GM23338 (cell line): ENCODE measurements at regions not wholly inside any gene's neighbourhood (a gene's known extent, or its start where the extent isn't known, plus 50 kb on each side); places are given as distances from the start of the nearest gene placed in this dataset.

ENCODE experiments used
- ATAC-seq: fragments of 200-7000 bp; cut with Tn5 transposase; 3 replicates; pipeline ENCODE4 v1.9.1; 2020
- DNase-seq: peaks from one replicate; pipeline ENCODE4 v3.0.0-alpha.2; 2015; ENCODE audit warnings: low spot score
- H2AFZ ChIP-seq: fragments of 200-600 bp; sonication (generic); 2 replicates; pipeline ENCODE4 v1.8.0; 2016; ENCODE audit warnings: antibody characterized with exemption, mild to moderate bottlenecking, moderate library complexity
- H3F3A ChIP-seq: fragments of 200-600 bp; sonication (generic); replicated peaks from 2 replicates; pipeline ENCODE4 v1.8.0; 2017; ENCODE audit warnings: antibody characterized with exemption, mixed run types, low read depth
- H3K27ac ChIP-seq: fragments of 200-600 bp; sonication (generic); 2 replicates; pipeline ENCODE4 v1.6.1; 2016; ENCODE audit warnings: low read depth
- H3K27me3 ChIP-seq: fragments of 200-600 bp; sonication (generic); 2 replicates; pipeline ENCODE4 v1.8.0; 2016; ENCODE audit warnings: mild to moderate bottlenecking, mixed run types, moderate library complexity; ENCODE audit not compliant: insufficient read depth
- H3K36me3 ChIP-seq: fragments of 200-600 bp; sonication (generic); 2 replicates; pipeline ENCODE4 v1.8.0; 2016; ENCODE audit warnings: mild to moderate bottlenecking; ENCODE audit not compliant: insufficient read depth
- H3K4me1 ChIP-seq: fragments of 200-600 bp; sonication (generic); 2 replicates; pipeline ENCODE4 v1.8.0; 2016; ENCODE audit warnings: mild to moderate bottlenecking, moderate library complexity; ENCODE audit not compliant: insufficient read depth
- H3K4me2 ChIP-seq: fragments of 200-600 bp; sonication (generic); 2 replicates; pipeline ENCODE4 v1.7.1; 2017; ENCODE audit warnings: mixed run types
- H3K4me3 ChIP-seq: fragments of 200-600 bp; sonication (generic); 2 replicates; pipeline ENCODE4 v1.6.1; 2016; ENCODE audit warnings: mixed run types
- H3K79me2 ChIP-seq: fragments of 200-600 bp; sonication (generic); replicated peaks from 2 replicates; pipeline ENCODE4 v1.8.0; 2017; ENCODE audit warnings: mild to moderate bottlenecking; ENCODE audit not compliant: insufficient read depth
- H3K9me2 ChIP-seq: fragments of 200-600 bp; sonication (generic); 2 replicates; pipeline ENCODE4 v1.8.0; 2017; ENCODE audit not compliant: insufficient read depth
- H4K20me1 ChIP-seq: fragments of 200-600 bp; sonication (generic); replicated peaks from 2 replicates; pipeline ENCODE4 v1.8.0; 2017; ENCODE audit warnings: mild to moderate bottlenecking; ENCODE audit not compliant: insufficient read depth
- H3K27ac Mint-ChIP-seq: 2 replicates; pipeline ENCODE4 v1.8.0; 2020; ENCODE audit warnings: inconsistent platforms, mild to moderate bottlenecking, moderate library complexity, mixed read lengths
- H3K27me3 Mint-ChIP-seq: 3 replicates; pipeline ENCODE4 v1.8.0; 2022; ENCODE audit warnings: low read depth, mild to moderate bottlenecking, moderate library complexity, mixed read lengths, inconsistent platforms; ENCODE audit not compliant: insufficient read depth, poor library complexity
- H3K36me3 Mint-ChIP-seq: 3 replicates; pipeline ENCODE4 v1.8.0; 2021; ENCODE audit warnings: low read depth, mild to moderate bottlenecking, inconsistent platforms, moderate library complexity, mixed read lengths
- H3K4me1 Mint-ChIP-seq: 3 replicates; pipeline ENCODE4 v1.8.0; 2020; ENCODE audit warnings: mild to moderate bottlenecking, inconsistent platforms, mixed read lengths
- H3K4me3 Mint-ChIP-seq: 3 replicates; pipeline ENCODE4 v1.8.0; 2021; ENCODE audit warnings: moderate library complexity, mild to moderate bottlenecking, inconsistent platforms, mixed read lengths
- H3K9me3 Mint-ChIP-seq: 3 replicates; pipeline ENCODE4 v1.8.0; 2020; ENCODE audit warnings: moderate library complexity, mild to moderate bottlenecking, inconsistent platforms, mixed read lengths
- CREB1 ChIP-seq: fragments of 250-450 bp; sonication (Bioruptor Pico); IDR thresholded peaks from 2 replicates; pipeline ENCODE4 v1.5.0; 2020; ENCODE audit warnings: low read depth, mild to moderate bottlenecking, moderate library complexity
- CTCF ChIP-seq, 2 experiments: fragments of 200-600 bp in 1 of 2; sonication (generic) in 1 of 2; conservative IDR thresholded peaks; 2 replicates each; pipeline versions ENCODE4 v1.5.1 to v1.6.1; 2016 to 2017; ENCODE audit warnings: antibody characterized with exemption in 2 of 2, low read depth in 2 of 2, mild to moderate bottlenecking in 2 of 2, moderate library complexity in 1 of 2
- ETS1 ChIP-seq: IDR thresholded peaks from 2 replicates; pipeline ENCODE4 v1.6.1; 2016; ENCODE audit warnings: antibody characterized with exemption
- EZH2 ChIP-seq: fragments of 200-600 bp; sonication (generic); IDR thresholded peaks from one replicate; pipeline ENCODE4 v1.8.0; 2017; ENCODE audit warnings: antibody characterized with exemption, mild to moderate bottlenecking, low read depth; ENCODE audit not compliant: unreplicated experiment
- EZH2phosphoT487 ChIP-seq: fragments of 200-600 bp; sonication (generic); IDR thresholded peaks from one replicate; pipeline ENCODE4 v1.8.1; 2018; ENCODE audit warnings: antibody characterized with exemption; ENCODE audit not compliant: unreplicated experiment
- JUNB ChIP-seq: IDR thresholded peaks from one replicate; pipeline ENCODE4 v1.6.1; 2016; ENCODE audit warnings: antibody characterized with exemption; ENCODE audit not compliant: unreplicated experiment
- NANOG ChIP-seq: IDR thresholded peaks from 2 replicates; pipeline ENCODE4 v1.6.1; 2016; ENCODE audit warnings: antibody characterized with exemption, borderline replicate concordance
- POLR2AphosphoS5 ChIP-seq: IDR thresholded peaks from 2 replicates; pipeline ENCODE4 v1.6.1; 2016; ENCODE audit warnings: antibody characterized with exemption, low read depth
- STAT1 ChIP-seq: IDR thresholded peaks from one replicate; pipeline ENCODE4 v1.6.1; 2016; ENCODE audit warnings: antibody characterized with exemption; ENCODE audit not compliant: unreplicated experiment
- ZNF114 ChIP-seq: fragments of 250-450 bp; sonication (Bioruptor Pico); IDR thresholded peaks from 2 replicates; pipeline ENCODE4 v1.5.0; 2020; ENCODE audit warnings: mild to moderate bottlenecking, moderate library complexity
- ZNF331 ChIP-seq: fragments of 250-450 bp; sonication (Bioruptor Pico); IDR thresholded peaks from 2 replicates; pipeline ENCODE4 v1.5.0; 2020; ENCODE audit warnings: low read depth, mild to moderate bottlenecking, moderate library complexity
- ZNF462 ChIP-seq: fragments of 250-450 bp; sonication (Bioruptor Pico); IDR thresholded peaks from 2 replicates; pipeline ENCODE4 v1.5.0; 2020; ENCODE audit warnings: mild to moderate bottlenecking, moderate library complexity
- TF ChIP-seq, protein P1 (sequence below): IDR thresholded peaks from one replicate; pipeline ENCODE4 v1.6.1; 2018; ENCODE audit warnings: antibody characterized with exemption; ENCODE audit not compliant: unreplicated experiment

- TF ChIP-seq ZNF331 (CRISPR knock-in tag) (no peak), EZH2 (no peak)
These were observed 198.4 kb downstream of the GALR1 start (continued) for GRCh38 chr18:77448046-77448445.

- H3K36me3 Mint-ChIP-seq: no peaks in the 10 kb centered on the region; the same call in 2 of the 3 replicates
- H3K9me3 Mint-ChIP-seq: no peaks in the 10 kb centered on the region
- H3K9me2 ChIP-seq: no peaks in the 10 kb centered on the region
- no peaks in the 10 kb centered on the region for H3K27me3 ChIP-seq
- DNase-seq (no peak), ATAC-seq (no peak)
- H3K27ac Mint-ChIP-seq: no peak overlapping the region
- no peaks in the 10 kb centered on the region for H4K20me1 ChIP-seq
- H3K4me1 ChIP-seq: peaks cover 10% of the 10 kb centered on the region
- no peaks in the 10 kb centered on the region for H3K27me3 Mint-ChIP-seq
- peaks cover 11% of the 10 kb centered on the region; the same call in 2 of the 3 replicates for H3K4me1 Mint-ChIP-seq
- H3K27ac ChIP-seq: no peak overlapping the region
- H3K4me3 Mint-ChIP-seq: no peak overlapping the region
- no peaks in the 10 kb centered on the region for H3K79me2 ChIP-seq
- no peak for TF ChIP-seq EZH2
- no peak for TF ChIP-seq POLR2AphosphoS5
- no peak for TF ChIP-seq ZNF114 (CRISPR knock-in tag)
- TF ChIP-seq ETS1: no peak
- no peak for TF ChIP-seq ZNF331 (CRISPR knock-in tag)
- no peak for TF ChIP-seq NANOG
- TF ChIP-seq, protein P1, sequence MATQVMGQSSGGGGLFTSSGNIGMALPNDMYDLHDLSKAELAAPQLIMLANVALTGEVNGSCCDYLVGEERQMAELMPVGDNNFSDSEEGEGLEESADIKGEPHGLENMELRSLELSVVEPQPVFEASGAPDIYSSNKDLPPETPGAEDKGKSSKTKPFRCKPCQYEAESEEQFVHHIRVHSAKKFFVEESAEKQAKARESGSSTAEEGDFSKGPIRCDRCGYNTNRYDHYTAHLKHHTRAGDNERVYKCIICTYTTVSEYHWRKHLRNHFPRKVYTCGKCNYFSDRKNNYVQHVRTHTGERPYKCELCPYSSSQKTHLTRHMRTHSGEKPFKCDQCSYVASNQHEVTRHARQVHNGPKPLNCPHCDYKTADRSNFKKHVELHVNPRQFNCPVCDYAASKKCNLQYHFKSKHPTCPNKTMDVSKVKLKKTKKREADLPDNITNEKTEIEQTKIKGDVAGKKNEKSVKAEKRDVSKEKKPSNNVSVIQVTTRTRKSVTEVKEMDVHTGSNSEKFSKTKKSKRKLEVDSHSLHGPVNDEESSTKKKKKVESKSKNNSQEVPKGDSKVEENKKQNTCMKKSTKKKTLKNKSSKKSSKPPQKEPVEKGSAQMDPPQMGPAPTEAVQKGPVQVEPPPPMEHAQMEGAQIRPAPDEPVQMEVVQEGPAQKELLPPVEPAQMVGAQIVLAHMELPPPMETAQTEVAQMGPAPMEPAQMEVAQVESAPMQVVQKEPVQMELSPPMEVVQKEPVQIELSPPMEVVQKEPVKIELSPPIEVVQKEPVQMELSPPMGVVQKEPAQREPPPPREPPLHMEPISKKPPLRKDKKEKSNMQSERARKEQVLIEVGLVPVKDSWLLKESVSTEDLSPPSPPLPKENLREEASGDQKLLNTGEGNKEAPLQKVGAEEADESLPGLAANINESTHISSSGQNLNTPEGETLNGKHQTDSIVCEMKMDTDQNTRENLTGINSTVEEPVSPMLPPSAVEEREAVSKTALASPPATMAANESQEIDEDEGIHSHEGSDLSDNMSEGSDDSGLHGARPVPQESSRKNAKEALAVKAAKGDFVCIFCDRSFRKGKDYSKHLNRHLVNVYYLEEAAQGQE: no peak
- TF ChIP-seq STAT1: no peak
- no peak for TF ChIP-seq EZH2phosphoT487
- TF ChIP-seq CTCF (conservative IDR thresholded peaks at IDR 0.05; ENCODE audit: low read depth in 2 of 2): no peak
- no peak for TF ChIP-seq ZNF462
- no peak for TF ChIP-seq CREB1 (CRISPR knock-in tag)
- TF ChIP-seq JUNB: no peak
- no peak overlapping the region for H3K4me3 ChIP-seq
- no peaks in the 10 kb centered on the region for H3F3A ChIP-seq
- H2AFZ ChIP-seq: no peak overlapping the region
- no peaks in the 10 kb centered on the region for H3K36me3 ChIP-seq
- no peak overlapping the region for H3K4me2 ChIP-seq
These were observed 205.4 kb downstream of the GALR1 start for GRCh38 chr18:77455004-77455403.
